HepG2 (cell line): ENCODE measurements at regions not wholly inside any gene's neighbourhood (a gene's known extent, or its start where the extent isn't known, plus 50 kb on each side); places are given as distances from the start of the nearest gene placed in this dataset.

Source experiments
- ATAC-seq: fragments of 200-7000 bp; cut with Tn5 transposase; 3 replicates; pipeline ENCODE4 v1.9.1; 2020; ENCODE audit warnings: mild to moderate bottlenecking, moderate library complexity
- BruUV-seq: library from RNA; stranded (reverse); fragments of 400-500 nt; replicated peaks from 2 replicates; lab custom pipeline; 2021; lab: Mats Ljungman, UMichigan
- CTCF ChIA-PET: fragments of 300-600 bp; formaldehyde crosslinking; extraction: SDS; loops from one replicate; lab custom pipeline; 2021; ENCODE audit warnings: low total read pairs, inconsistent platforms, low intra/inter-chr PET ratio; lab: Yijun Ruan, JAX
- POLR2A ChIA-PET: fragments of 350-600 bp; sonication (Branson Sonifier 250); formaldehyde crosslinking; loops from one replicate; lab custom pipeline; 2020; ENCODE audit warnings: antibody characterized with exemption, inconsistent platforms; lab: Yijun Ruan, JAX
- DNase-seq: peaks from one replicate; pipeline ENCODE4 v3.0.0-alpha.2; 2015; ENCODE audit warnings: low spot score
- FAIRE-seq: peaks from 3 replicates; lab custom pipeline; 2011; peaks lifted over from hg19 to GRCh38; lab: Jason Lieb, UNC
- H2AFZ ChIP-seq: one replicate; pipeline ENCODE4 v1.6.1; 2011; ENCODE audit warnings: low read length, inconsistent platforms
- H3K27ac ChIP-seq: fragments of 300-600 bp; 3 replicates; pipeline ENCODE4 v1.8.0; 2011; ENCODE audit warnings: mixed run types, mild to moderate bottlenecking, mixed read lengths, low read length, inconsistent platforms; ENCODE audit not compliant: insufficient read depth; ENCODE audit errors: extremely low read length
- H3K27me3 ChIP-seq, 2 experiments: fragments of 200-600 bp in 1 of 2; 2 replicates in 1 of 2; 3 replicates in 1 of 2; pipeline versions ENCODE4 v1.6.0 to v1.8.0; 2011; ENCODE audit warnings: low read length in 2 of 2, mild to moderate bottlenecking in 2 of 2, moderate library complexity in 2 of 2, inconsistent platforms in 1 of 2; ENCODE audit not compliant: insufficient read depth in 2 of 2, control insufficient read depth in 1 of 2
- H3K36me3 ChIP-seq, 2 experiments: fragments of 200-600 bp in 1 of 2; replicated peaks in 1 of 2; 2 replicates in 1 of 2; 3 replicates in 1 of 2; pipeline versions ENCODE4 v1.5.1 to v1.8.0; 2011; ENCODE audit warnings: low read length in 2 of 2, inconsistent platforms in 1 of 2; ENCODE audit not compliant: insufficient read depth in 2 of 2, control insufficient read depth in 1 of 2
- H3K4me1 ChIP-seq: 2 replicates; pipeline ENCODE4 v1.5.1; 2012; ENCODE audit warnings: low read length, inconsistent platforms; ENCODE audit not compliant: insufficient read depth
- H3K4me2 ChIP-seq: 2 replicates; pipeline ENCODE4 v1.6.0; 2011; ENCODE audit warnings: low read depth, low read length, inconsistent platforms
- H3K4me3 ChIP-seq, 3 experiments: fragments of 200-600 bp in 1 of 3; sonication (generic), shearing (Covaris generic) in 1 of 3; replicated peaks in 1 of 3; 2 replicates each; pipeline ENCODE4 v1.5.1; 2011 to 2016; ENCODE audit warnings: low read length in 3 of 3, inconsistent platforms in 2 of 3, low read depth in 2 of 3, mild to moderate bottlenecking in 2 of 3, control low read depth in 1 of 3, mixed read lengths in 1 of 3; ENCODE audit not compliant: insufficient read depth in 1 of 3
- H3K79me2 ChIP-seq: one replicate; pipeline ENCODE4 v1.6.1; 2011; ENCODE audit warnings: low read length, inconsistent platforms; ENCODE audit not compliant: insufficient read depth
- H3K9ac ChIP-seq: 2 replicates; pipeline ENCODE4 v1.6.0; 2011; ENCODE audit warnings: mild to moderate bottlenecking, low read depth, low read length, inconsistent platforms; ENCODE audit not compliant: insufficient read depth
- H3K9me3 ChIP-seq: 2 replicates; pipeline ENCODE4 v1.5.1; 2012; ENCODE audit warnings: mild to moderate bottlenecking, low read length
- H4K20me1 ChIP-seq: 2 replicates; pipeline ENCODE4 v1.6.0; 2011; ENCODE audit warnings: inconsistent platforms, mild to moderate bottlenecking, low read length, moderate library complexity; ENCODE audit not compliant: insufficient read depth
- CBX1 ChIP-seq: IDR thresholded peaks from one replicate; pipeline ENCODE4 v1.6.1; 2016; ENCODE audit warnings: antibody characterized with exemption, low read depth
- GATAD1 ChIP-seq: IDR thresholded peaks from 2 replicates; pipeline ENCODE4 v1.6.1; 2016; ENCODE audit warnings: missing genetic modification reagents, missing compliant biosample characterization
- MBD4 ChIP-seq: IDR thresholded peaks from 2 replicates; pipeline ENCODE4 v1.6.1; 2012; ENCODE audit warnings: low read length, inconsistent platforms, borderline replicate concordance
- SNRNP70 ChIP-seq: fragments of 200-400 bp; formaldehyde crosslinking; IDR thresholded peaks from 2 replicates; pipeline ENCODE4 v1.6.1; 2017; ENCODE audit warnings: mild to moderate bottlenecking, low read depth, low read length, moderate library complexity
- ZBTB7A ChIP-seq: sonication (generic); formaldehyde crosslinking; IDR thresholded peaks from 2 replicates; pipeline ENCODE4 v1.8.0; 2022; ENCODE audit warnings: mild to moderate bottlenecking, missing genetic modification reagents
- WGBS: methylation state at CpG from one replicate; pipeline ENCODE4 v1.1.6; 2017; ENCODE audit warnings: low lambda C conversion rate; 5-methylcytosine and 5-hydroxymethylcytosine counted together
- in situ Hi-C: cut with HindIII; loops from 2 replicates; pipeline ENCODE4 v1.10.0; 2017; ENCODE audit warnings: low pct_unique_long_range_greater_than_20kb; ENCODE audit not compliant: extremely low pct_ligation_motif_present
- intact Hi-C: fragments of 100-400 bp; cut with micrococcal nuclease; formaldehyde crosslinking; loops from one replicate; pipeline ENCODE4 v1.10.0; 2022; ENCODE audit not compliant: unreplicated experiment
- TF ChIP-seq, protein P1 (sequence below): sonication (generic); formaldehyde crosslinking; IDR thresholded peaks from 2 replicates; pipeline ENCODE4 v1.4.0; 2020; ENCODE audit warnings: missing genetic modification reagents, mild to moderate bottlenecking, borderline replicate concordance
- TF ChIP-seq, protein P2 (sequence below): sonication (generic); formaldehyde crosslinking; IDR thresholded peaks from 2 replicates; pipeline ENCODE4 v1.4.0; 2020; ENCODE audit warnings: missing genetic modification reagents
- TF ChIP-seq, protein P3 (sequence below): sonication (generic); formaldehyde crosslinking; IDR thresholded peaks from 2 replicates; pipeline ENCODE4 v1.4.0; 2020; ENCODE audit warnings: mild to moderate bottlenecking, missing genetic modification reagents
- TF ChIP-seq, protein P4 (sequence below): sonication (generic); formaldehyde crosslinking; IDR thresholded peaks from 2 replicates; pipeline ENCODE4 v1.4.0; 2020; ENCODE audit warnings: missing genetic modification reagents

DNA sequence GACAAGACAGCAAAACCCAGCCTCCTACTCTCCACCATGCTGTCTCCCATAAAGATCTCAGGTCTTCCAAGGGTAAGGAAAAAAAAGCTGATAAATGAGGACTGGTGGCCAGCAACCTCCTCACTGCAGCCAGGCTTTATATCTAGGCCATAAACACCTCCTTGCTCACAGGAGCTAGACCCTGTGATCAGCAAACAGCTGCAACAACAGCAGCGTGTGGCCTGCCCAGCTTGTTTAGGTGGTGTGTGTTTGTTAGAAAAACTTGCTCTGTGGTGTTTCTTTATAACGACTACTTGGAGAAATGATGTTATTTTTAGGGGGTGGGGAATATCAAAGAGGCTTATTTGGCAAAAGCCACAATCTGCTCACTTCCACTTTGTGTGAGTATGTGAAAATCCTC, 880.9 kb upstream of the AMELY start:
- no TSS peak for BruUV-seq
- WGBS, result 0% methylated on average over 2 of the region's 2 CpGs
- DNase-seq (no peak), ATAC-seq (no peak)
- in situ Hi-C loops, result no loop called here
- Histone ChIP-seq H3K9ac (no peak overlapping the region), H3K4me2 (no peak overlapping the region), H4K20me1 (no peaks in the 10 kb centered on the region), H3K27ac (no peak overlapping the region), H3K4me1 (no peaks in the 10 kb centered on the region)
- POLR2A ChIA-PET, result no interaction called here
- CTCF ChIA-PET, result no interaction called here
- intact Hi-C loops, result no loop called here
- no peak for TF ChIP-seq GATAD1 (CRISPR knock-in tag)
- TF ChIP-seq SNRNP70, result no peak
- no peak for TF ChIP-seq ZBTB7A (CRISPR knock-in tag)
- TF ChIP-seq, protein P1, sequence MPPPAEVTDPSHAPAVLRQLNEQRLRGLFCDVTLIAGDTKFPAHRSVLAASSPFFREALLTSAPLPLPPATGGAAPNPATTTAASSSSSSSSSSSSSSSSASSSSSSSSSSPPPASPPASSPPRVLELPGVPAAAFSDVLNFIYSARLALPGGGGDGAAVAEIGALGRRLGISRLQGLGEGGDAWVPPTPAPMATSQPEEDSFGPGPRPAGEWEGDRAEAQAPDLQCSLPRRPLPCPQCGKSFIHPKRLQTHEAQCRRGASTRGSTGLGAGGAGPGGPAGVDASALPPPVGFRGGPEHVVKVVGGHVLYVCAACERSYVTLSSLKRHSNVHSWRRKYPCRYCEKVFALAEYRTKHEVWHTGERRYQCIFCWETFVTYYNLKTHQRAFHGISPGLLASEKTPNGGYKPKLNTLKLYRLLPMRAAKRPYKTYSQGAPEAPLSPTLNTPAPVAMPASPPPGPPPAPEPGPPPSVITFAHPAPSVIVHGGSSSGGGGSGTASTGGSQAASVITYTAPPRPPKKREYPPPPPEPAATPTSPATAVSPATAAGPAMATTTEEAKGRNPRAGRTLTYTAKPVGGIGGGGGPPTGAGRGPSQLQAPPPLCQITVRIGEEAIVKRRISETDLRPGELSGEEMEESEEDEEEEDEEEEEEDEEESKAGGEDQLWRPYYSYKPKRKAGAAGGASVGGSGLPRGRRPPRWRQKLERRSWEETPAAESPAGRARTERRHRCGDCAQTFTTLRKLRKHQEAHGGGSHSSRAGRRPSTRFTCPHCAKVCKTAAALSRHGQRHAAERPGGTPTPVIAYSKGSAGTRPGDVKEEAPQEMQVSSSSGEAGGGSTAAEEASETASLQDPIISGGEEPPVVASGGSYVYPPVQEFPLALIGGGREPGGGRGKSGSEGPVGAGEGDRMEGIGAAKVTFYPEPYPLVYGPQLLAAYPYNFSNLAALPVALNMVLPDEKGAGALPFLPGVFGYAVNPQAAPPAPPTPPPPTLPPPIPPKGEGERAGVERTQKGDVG, result no peak
- TF ChIP-seq, protein P2, sequence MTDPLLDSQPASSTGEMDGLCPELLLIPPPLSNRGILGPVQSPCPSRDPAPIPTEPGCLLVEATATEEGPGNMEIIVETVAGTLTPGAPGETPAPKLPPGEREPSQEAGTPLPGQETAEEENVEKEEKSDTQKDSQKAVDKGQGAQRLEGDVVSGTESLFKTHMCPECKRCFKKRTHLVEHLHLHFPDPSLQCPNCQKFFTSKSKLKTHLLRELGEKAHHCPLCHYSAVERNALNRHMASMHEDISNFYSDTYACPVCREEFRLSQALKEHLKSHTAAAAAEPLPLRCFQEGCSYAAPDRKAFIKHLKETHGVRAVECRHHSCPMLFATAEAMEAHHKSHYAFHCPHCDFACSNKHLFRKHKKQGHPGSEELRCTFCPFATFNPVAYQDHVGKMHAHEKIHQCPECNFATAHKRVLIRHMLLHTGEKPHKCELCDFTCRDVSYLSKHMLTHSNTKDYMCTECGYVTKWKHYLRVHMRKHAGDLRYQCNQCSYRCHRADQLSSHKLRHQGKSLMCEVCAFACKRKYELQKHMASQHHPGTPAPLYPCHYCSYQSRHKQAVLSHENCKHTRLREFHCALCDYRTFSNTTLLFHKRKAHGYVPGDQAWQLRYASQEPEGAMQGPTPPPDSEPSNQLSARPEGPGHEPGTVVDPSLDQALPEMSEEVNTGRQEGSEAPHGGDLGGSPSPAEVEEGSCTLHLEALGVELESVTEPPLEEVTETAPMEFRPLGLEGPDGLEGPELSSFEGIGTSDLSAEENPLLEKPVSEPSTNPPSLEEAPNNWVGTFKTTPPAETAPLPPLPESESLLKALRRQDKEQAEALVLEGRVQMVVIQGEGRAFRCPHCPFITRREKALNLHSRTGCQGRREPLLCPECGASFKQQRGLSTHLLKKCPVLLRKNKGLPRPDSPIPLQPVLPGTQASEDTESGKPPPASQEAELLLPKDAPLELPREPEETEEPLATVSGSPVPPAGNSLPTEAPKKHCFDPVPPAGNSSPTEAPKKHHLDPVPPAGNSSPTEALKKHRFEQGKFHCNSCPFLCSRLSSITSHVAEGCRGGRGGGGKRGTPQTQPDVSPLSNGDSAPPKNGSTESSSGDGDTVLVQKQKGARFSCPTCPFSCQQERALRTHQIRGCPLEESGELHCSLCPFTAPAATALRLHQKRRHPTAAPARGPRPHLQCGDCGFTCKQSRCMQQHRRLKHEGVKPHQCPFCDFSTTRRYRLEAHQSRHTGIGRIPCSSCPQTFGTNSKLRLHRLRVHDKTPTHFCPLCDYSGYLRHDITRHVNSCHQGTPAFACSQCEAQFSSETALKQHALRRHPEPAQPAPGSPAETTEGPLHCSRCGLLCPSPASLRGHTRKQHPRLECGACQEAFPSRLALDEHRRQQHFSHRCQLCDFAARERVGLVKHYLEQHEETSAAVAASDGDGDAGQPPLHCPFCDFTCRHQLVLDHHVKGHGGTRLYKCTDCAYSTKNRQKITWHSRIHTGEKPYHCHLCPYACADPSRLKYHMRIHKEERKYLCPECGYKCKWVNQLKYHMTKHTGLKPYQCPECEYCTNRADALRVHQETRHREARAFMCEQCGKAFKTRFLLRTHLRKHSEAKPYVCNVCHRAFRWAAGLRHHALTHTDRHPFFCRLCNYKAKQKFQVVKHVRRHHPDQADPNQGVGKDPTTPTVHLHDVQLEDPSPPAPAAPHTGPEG (CRISPR knock-in tag), result no peak
- TF ChIP-seq, protein P3, sequence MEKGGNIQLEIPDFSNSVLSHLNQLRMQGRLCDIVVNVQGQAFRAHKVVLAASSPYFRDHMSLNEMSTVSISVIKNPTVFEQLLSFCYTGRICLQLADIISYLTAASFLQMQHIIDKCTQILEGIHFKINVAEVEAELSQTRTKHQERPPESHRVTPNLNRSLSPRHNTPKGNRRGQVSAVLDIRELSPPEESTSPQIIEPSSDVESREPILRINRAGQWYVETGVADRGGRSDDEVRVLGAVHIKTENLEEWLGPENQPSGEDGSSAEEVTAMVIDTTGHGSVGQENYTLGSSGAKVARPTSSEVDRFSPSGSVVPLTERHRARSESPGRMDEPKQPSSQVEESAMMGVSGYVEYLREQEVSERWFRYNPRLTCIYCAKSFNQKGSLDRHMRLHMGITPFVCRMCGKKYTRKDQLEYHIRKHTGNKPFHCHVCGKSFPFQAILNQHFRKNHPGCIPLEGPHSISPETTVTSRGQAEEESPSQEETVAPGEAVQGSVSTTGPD (CRISPR knock-in tag), result no peak
- TF ChIP-seq, protein P4, sequence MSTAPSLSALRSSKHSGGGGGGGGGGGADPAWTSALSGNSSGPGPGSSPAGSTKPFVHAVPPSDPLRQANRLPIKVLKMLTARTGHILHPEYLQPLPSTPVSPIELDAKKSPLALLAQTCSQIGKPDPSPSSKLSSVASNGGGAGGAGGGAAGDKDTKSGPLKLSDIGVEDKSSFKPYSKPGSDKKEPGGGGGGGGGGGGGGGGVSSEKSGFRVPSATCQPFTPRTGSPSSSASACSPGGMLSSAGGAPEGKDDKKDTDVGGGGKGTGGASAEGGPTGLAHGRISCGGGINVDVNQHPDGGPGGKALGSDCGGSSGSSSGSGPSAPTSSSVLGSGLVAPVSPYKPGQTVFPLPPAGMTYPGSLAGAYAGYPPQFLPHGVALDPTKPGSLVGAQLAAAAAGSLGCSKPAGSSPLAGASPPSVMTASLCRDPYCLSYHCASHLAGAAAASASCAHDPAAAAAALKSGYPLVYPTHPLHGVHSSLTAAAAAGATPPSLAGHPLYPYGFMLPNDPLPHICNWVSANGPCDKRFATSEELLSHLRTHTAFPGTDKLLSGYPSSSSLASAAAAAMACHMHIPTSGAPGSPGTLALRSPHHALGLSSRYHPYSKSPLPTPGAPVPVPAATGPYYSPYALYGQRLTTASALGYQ (CRISPR knock-in tag), result no peak
- TF ChIP-seq MBD4, result no peak
- no peak for TF ChIP-seq CBX1
- TF ChIP-seq, all 625 proteins: peak for 0
- Histone ChIP-seq H3K27me3 (no peaks in the 10 kb centered on the region), H2AFZ (no peak overlapping the region), H3K79me2 (no peaks in the 10 kb centered on the region), H3K36me3 (no peaks in the 10 kb centered on the region), H3K9me3 (no peaks in the 10 kb centered on the region), H3K4me3 (no peak overlapping the region)
- FAIRE-seq, result no peak
